B cell (primary cell): ENCODE measurements at regions not wholly inside any gene's neighbourhood (a gene's known extent, or its start where the extent isn't known, plus 50 kb on each side); places are given as distances from the start of the nearest gene placed in this dataset.

ENCODE experiments used
- CTCF ChIP-seq: fragments of 200-600 bp; IDR thresholded peaks from one replicate; pipeline ENCODE4 v1.8.0; 2022; ENCODE audit warnings: antibody characterized with exemption, mild to moderate bottlenecking
- EZH2 ChIP-seq: IDR thresholded peaks from 2 replicates; pipeline ENCODE4 v1.6.1; 2012; ENCODE audit warnings: borderline replicate concordance, low read depth, mild to moderate bottlenecking, moderate library complexity, low read length; ENCODE audit not compliant: insufficient read depth, poor library complexity, severe bottlenecking

- TF ChIP-seq CTCF (no peak), EZH2 (no peak)
These were observed 50.5 kb upstream of the MPHOSPH6 start for GRCh38 chr16:82220541-82220940.
